BLaER1 treated with 17β-estradiol and CSF1 and Interleukin-3, amounts not matched to agents 10 nM and 100 nM (cell line): ENCODE measurements at regions not wholly inside any gene's neighbourhood (a gene's known extent, or its start where the extent isn't known, plus 50 kb on each side); places are given as distances from the start of the nearest gene placed in this dataset.

Experiments
- H3K27ac ChIP-seq, 11 experiments: shearing (Covaris generic); formaldehyde crosslinking; 2 replicates each; pipeline ENCODE4 v1.8.1; 2022
- H3K27me3 ChIP-seq, 11 experiments: shearing (Covaris generic); formaldehyde crosslinking; 2 replicates each; pipeline ENCODE4 v1.8.1; 2022
- H3K36me3 ChIP-seq, 11 experiments: shearing (Covaris generic); formaldehyde crosslinking; 2 replicates each; pipeline ENCODE4 v1.8.1; 2022
- H3K4me1 ChIP-seq, 10 experiments: shearing (Covaris generic); formaldehyde crosslinking; 2 replicates each; pipeline ENCODE4 v1.8.1; 2022
- H3K4me2 ChIP-seq, 11 experiments: shearing (Covaris generic); formaldehyde crosslinking; 2 replicates each; pipeline ENCODE4 v1.8.1; 2022
- H3K4me3 ChIP-seq, 10 experiments: shearing (Covaris generic); formaldehyde crosslinking; 2 replicates each; pipeline ENCODE4 v1.8.1; 2022
- H3K9ac ChIP-seq, 11 experiments: shearing (Covaris generic); formaldehyde crosslinking; 2 replicates each; pipeline ENCODE4 v1.8.1; 2022
- H3K9me3 ChIP-seq, 11 experiments: shearing (Covaris generic); formaldehyde crosslinking; replicated peaks in 1 of 11; 2 replicates each; pipeline ENCODE4 v1.8.1; 2022
- H4K20me1 ChIP-seq, 11 experiments: shearing (Covaris generic); formaldehyde crosslinking; 2 replicates each; pipeline ENCODE4 v1.8.1; 2022
- Cebpa-rat ChIP-seq, 11 experiments: shearing (Covaris generic); IDR thresholded peaks; 2 replicates each; pipeline ENCODE4 v1.8.1; 2022

GRCh38 chr3:13194285-13195209 lies 121.3 kb upstream of the IQSEC1 start:
- Histone ChIP-seq H3K27ac (peak overlapping the region in 9 of 11 experiments; percentile 33 to 88 (median 65); a peak in 19 of 22 replicates), H3K9me3 (peaks cover 0 to 3% (median under 1%) of the 10 kb centered on the region in 11 experiments; a peak in 9 of 22 replicates), H3K9ac (peak overlapping the region in 9 of 11 experiments; percentile 32 to 74 (median 50); a peak in 17 of 22 replicates), H3K4me3 (peak overlapping the region in 2 of 10 experiments; percentile 17 to 25; a peak in 3 of 20 replicates), H3K36me3 (no peaks in the 10 kb centered on the region), H3K27me3 (peaks cover 0 to 13% (median 0%) of the 10 kb centered on the region in 11 experiments; a peak in 1 of 22 replicates), H3K4me2 (peak overlapping the region; percentile 64 to 97 (median 95)), H4K20me1 (no peaks in the 10 kb centered on the region), H3K4me1 (peaks cover 69 to 100% (median 100%) of the 10 kb centered on the region in 10 experiments)
- no peak for TF ChIP-seq Cebpa-rat (IDR thresholded peaks at IDR 0.05)

- Histone ChIP-seq H3K9me3 (peaks cover 3 to 13% (median 10%) of the 10 kb centered on the region in 11 experiments; a peak in 18 of 22 replicates), H4K20me1 (no peaks in the 10 kb centered on the region), H3K4me1 (peaks cover 78 to 100% (median 100%) of the 10 kb centered on the region in 10 experiments), H3K36me3 (no peaks in the 10 kb centered on the region; a peak in 1 of 22 replicates), H3K4me3 (peak overlapping the region in 3 of 10 experiments; percentile 17 to 25 (median 24); a peak in 4 of 20 replicates), H3K4me2 (peak overlapping the region; percentile 64 to 97 (median 95)), H3K9ac (peak overlapping the region in 9 of 11 experiments; percentile 32 to 74 (median 50); a peak in 17 of 22 replicates), H3K27me3 (peaks cover 0 to 13% (median 0%) of the 10 kb centered on the region in 11 experiments; a peak in 2 of 22 replicates), H3K27ac (peak overlapping the region in 9 of 11 experiments; percentile 33 to 88 (median 65); a peak in 19 of 22 replicates)
- no peak for TF ChIP-seq Cebpa-rat (IDR thresholded peaks at IDR 0.05)
These were observed 120.4 kb upstream of the IQSEC1 start for GRCh38 chr3:13193320-13194284.

DNA sequence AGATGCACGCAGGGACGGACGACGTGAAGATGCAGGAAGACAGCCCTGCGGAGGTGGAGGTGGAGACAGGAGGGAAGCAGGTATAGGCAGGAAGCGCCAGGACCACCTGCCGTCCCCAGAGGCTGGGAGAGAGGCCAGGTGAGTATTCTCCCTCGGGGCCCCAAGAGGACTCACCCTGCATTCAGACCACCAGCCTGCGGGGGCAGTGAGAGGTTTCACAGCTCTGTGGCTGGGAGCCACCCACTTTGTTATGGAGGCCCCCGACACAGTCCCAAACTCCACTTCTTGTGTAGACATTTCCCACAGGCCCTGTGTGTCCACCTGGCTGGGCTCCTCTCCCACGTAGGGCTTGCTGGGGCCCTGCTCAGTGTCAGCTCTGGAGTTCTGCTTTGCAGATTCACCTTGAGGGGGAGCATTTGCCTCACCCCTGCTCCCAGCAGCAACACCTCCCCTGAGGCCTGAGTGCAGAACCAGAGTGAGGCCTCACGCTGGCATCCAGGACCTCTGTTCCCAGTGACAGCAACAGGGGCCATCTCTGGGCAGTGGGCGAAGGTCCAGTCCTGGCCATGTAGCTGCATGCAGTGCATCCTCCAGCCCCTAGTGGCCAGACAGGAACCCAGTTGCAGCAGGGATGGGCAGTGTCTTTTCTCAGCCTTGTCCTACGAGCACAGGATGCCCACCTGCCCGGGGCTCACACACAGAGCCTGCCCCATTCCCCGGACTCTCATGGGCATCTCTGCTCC lies 119.4 kb upstream of the IQSEC1 start:
- Histone ChIP-seq H3K4me2 (peak overlapping the region; percentile 64 to 97 (median 95)), H3K27ac (peak overlapping the region in 9 of 11 experiments; percentile 33 to 88 (median 65); a peak in 15 of 22 replicates), H3K27me3 (peaks cover 0 to 13% (median 0%) of the 10 kb centered on the region in 11 experiments; a peak in 2 of 22 replicates), H3K4me3 (peak overlapping the region in 2 of 10 experiments; percentile 2; a peak in 1 of 20 replicates), H3K9ac (peak overlapping the region in 7 of 11 experiments; percentile 27 to 74 (median 66); a peak in 11 of 22 replicates), H3K36me3 (peaks cover 0 to 3% (median 0%) of the 10 kb centered on the region in 11 experiments; a peak in 1 of 22 replicates), H4K20me1 (no peaks in the 10 kb centered on the region), H3K4me1 (peaks cover 82 to 100% (median 99%) of the 10 kb centered on the region in 10 experiments), H3K9me3 (peaks cover 13 to 22% (median 19%) of the 10 kb centered on the region in 11 experiments)
- TF ChIP-seq Cebpa-rat (IDR thresholded peaks at IDR 0.05) = no peak

- no peak overlapping the region for H3K4me3 ChIP-seq
- no peak for TF ChIP-seq Cebpa-rat (IDR thresholded peaks at IDR 0.05)
- peak overlapping the region; percentile 81 to 97 (median 95) for H3K4me2 ChIP-seq
- no peaks in the 10 kb centered on the region for H4K20me1 ChIP-seq
- H3K9ac ChIP-seq = peak overlapping the region in 9 of 11 experiments; percentile 47 to 77 (median 70); a peak in 10 of 22 replicates
- peak overlapping the region in 9 of 11 experiments; percentile 78 to 92 (median 85); a peak in 18 of 22 replicates for H3K27ac ChIP-seq
- peaks cover 74 to 97% (median 93%) of the 10 kb centered on the region in 10 experiments for H3K4me1 ChIP-seq
- peaks cover 0 to 1% (median 0%) of the 10 kb centered on the region in 11 experiments; a peak in 1 of 22 replicates for H3K27me3 ChIP-seq
- peaks cover 0 to 3% (median 0%) of the 10 kb centered on the region in 11 experiments; a peak in 1 of 22 replicates for H3K36me3 ChIP-seq
- peaks cover 17 to 33% (median 30%) of the 10 kb centered on the region in 11 experiments for H3K9me3 ChIP-seq
These were observed 117.8 kb upstream of the IQSEC1 start for GRCh38 chr3:13191016-13191415.

DNA sequence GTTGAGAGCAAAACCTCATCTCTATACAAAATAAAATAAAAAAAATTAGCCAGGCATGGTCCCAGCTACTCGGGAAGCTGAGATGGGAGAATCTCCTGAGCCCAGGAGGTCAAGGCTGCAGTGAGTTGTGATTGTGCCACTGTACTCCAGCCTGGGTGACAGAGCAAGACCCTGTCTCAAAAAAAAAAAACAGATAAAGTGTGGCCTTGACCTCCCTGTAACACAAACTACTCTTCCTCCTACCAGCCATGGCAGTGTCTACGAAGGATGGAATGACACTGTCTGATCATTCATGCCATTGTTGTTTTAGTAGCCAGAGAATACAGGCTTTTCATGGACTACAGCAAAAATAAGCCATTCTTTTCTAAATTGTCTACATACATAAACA lies 117.1 kb upstream of the IQSEC1 start:
- Histone ChIP-seq H4K20me1 (no peaks in the 10 kb centered on the region), H3K36me3 (peaks cover 0 to 3% (median 0%) of the 10 kb centered on the region in 11 experiments; a peak in 1 of 22 replicates), H3K27ac (peak overlapping the region; percentile 9 to 92 (median 83); a peak in 20 of 22 replicates), H3K9me3 (peaks cover 17 to 33% (median 30%) of the 10 kb centered on the region in 11 experiments), H3K4me1 (peaks cover 68 to 95% (median 86%) of the 10 kb centered on the region in 10 experiments), H3K9ac (peak overlapping the region in 9 of 11 experiments; percentile 47 to 77 (median 70); a peak in 17 of 22 replicates), H3K4me2 (peak overlapping the region; percentile 81 to 97 (median 95)), H3K4me3 (peak overlapping the region in 7 of 10 experiments; percentile 20 to 58 (median 43); a peak in 13 of 20 replicates), H3K27me3 (no peaks in the 10 kb centered on the region; a peak in 1 of 22 replicates)
- TF ChIP-seq Cebpa-rat (IDR thresholded peaks at IDR 0.05) = no peak

DNA sequence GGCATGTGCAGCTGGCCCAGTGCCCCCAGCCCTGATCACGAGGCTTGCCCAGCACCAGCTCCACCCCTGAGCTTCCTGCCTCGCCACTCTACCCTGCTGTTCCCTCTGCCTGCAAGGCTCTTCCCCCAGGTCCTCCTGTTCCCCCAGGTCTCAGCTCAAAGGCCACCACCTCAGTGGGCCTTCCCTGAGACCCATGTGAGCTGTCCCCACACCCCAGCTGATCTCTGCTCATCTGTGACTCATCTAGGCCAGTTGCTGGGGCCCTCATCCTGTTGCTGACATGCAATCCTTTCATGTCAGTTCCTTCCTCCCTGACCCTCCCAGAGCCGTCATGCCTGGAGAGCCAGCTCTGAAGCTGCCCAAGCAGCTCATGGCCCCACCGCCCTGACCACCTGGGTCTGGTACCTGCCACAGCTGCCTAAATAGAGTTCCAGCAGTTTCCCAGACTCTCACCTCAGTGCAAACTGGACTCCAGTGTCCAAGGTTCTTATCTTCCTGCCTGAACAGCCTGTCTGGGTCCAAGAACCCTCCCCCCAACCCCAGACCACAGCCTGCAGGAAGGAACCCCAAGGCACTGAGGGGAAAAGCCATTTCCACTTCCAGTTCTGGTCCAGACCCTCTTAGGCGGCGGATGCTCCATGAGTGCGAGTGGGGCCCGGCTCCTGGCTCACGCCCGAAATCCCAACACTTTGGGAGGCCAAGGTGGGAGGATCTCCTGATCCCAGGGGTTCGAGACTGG lies 116.6 kb upstream of the IQSEC1 start:
- peaks cover 17 to 37% (median 30%) of the 10 kb centered on the region in 11 experiments for H3K9me3 ChIP-seq
- H3K9ac ChIP-seq = peak overlapping the region in 9 of 11 experiments; percentile 47 to 77 (median 70); a peak in 17 of 22 replicates
- H3K4me1 ChIP-seq = peaks cover 62 to 90% (median 81%) of the 10 kb centered on the region in 10 experiments
- H3K4me3 ChIP-seq = peak overlapping the region in 8 of 10 experiments; percentile 19 to 58 (median 42); a peak in 15 of 20 replicates
- peak in 4 of 11 experiments; percentile 30 to 46 (median 40); a peak in 4 of 22 replicates for TF ChIP-seq Cebpa-rat (IDR thresholded peaks at IDR 0.05)
- H3K27me3 ChIP-seq = no peaks in the 10 kb centered on the region; a peak in 1 of 22 replicates
- peak overlapping the region; percentile 81 to 97 (median 95) for H3K4me2 ChIP-seq
- H4K20me1 ChIP-seq = no peaks in the 10 kb centered on the region
- peak overlapping the region; percentile 31 to 92 (median 83); a peak in 21 of 22 replicates for H3K27ac ChIP-seq
- peaks cover 0 to 3% (median 0%) of the 10 kb centered on the region in 11 experiments; a peak in 1 of 22 replicates for H3K36me3 ChIP-seq
